Left ventricle myocardium inferior (tissue), 1 donor: ENCODE measurements at regions not wholly inside any gene's neighbourhood (a gene's known extent, or its start where the extent isn't known, plus 50 kb on each side); places are given as distances from the start of the nearest gene placed in this dataset.

Experiments
- DNase-seq: peaks from one replicate; pipeline ENCODE4 v3.0.0-alpha.2; 2020
- H3K27ac ChIP-seq: fragments of 200-600 bp; replicated peaks from 2 replicates; pipeline ENCODE4 v1.8.0; 2021
- H3K27me3 ChIP-seq: fragments of 200-600 bp; 2 replicates; pipeline ENCODE4 v1.8.0; 2021; ENCODE audit warnings: low read depth
- H3K36me3 ChIP-seq: fragments of 200-600 bp; 2 replicates; pipeline ENCODE4 v1.8.0; 2021
- H3K4me1 ChIP-seq: fragments of 200-600 bp; 2 replicates; pipeline ENCODE4 v1.8.0; 2021
- H3K4me3 ChIP-seq: fragments of 200-600 bp; 2 replicates; pipeline ENCODE4 v1.8.0; 2021; ENCODE audit warnings: mild to moderate bottlenecking, moderate library complexity
- H3K9me3 ChIP-seq: fragments of 200-600 bp; replicated peaks from 2 replicates; pipeline ENCODE4 v1.8.0; 2021
- intact Hi-C: fragments of 100-400 bp; cut with micrococcal nuclease; formaldehyde crosslinking; loops from one replicate; pipeline ENCODE4 v1.11.0; 2022
- TF ChIP-seq, protein P1 (sequence below): fragments of 200-600 bp; IDR thresholded peaks from 2 replicates; pipeline ENCODE4 v1.8.0; 2021; ENCODE audit warnings: antibody characterized with exemption, mild to moderate bottlenecking, borderline replicate concordance
- donor health status: DM: no; HTN: yes; CAD: no; lungs with severe emphysema.

DNA sequence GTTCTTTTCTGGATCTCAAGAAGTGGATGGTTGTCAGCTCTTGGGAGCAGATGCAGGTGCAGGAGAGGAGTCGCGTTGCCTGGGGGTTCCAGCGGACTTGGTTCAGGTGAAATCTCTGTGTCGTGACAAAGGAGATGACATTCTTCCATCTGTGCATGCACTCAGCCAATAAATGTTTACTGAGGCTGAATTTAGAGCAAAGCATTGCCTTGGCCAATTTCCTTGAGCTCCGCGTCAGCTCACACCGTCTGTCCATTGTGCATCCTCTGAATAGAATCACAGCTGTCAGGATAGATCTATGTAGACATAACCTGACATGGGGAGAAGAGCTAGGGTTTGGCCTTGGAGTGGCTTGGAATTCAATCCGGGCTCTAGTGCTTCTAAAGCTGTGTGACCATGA is 343.7 kb downstream of the GLRX3 start:
- H3K4me3 ChIP-seq = no peak overlapping the region
- peaks cover 96% of the 10 kb centered on the region for H3K27me3 ChIP-seq
- intact Hi-C loops = no loop called here
- H3K9me3 ChIP-seq = no peaks in the 10 kb centered on the region
- no peak overlapping the region for H3K27ac ChIP-seq
- H3K4me1 ChIP-seq = no peaks in the 10 kb centered on the region
- DNase-seq = no peak
- TF ChIP-seq, protein P1, sequence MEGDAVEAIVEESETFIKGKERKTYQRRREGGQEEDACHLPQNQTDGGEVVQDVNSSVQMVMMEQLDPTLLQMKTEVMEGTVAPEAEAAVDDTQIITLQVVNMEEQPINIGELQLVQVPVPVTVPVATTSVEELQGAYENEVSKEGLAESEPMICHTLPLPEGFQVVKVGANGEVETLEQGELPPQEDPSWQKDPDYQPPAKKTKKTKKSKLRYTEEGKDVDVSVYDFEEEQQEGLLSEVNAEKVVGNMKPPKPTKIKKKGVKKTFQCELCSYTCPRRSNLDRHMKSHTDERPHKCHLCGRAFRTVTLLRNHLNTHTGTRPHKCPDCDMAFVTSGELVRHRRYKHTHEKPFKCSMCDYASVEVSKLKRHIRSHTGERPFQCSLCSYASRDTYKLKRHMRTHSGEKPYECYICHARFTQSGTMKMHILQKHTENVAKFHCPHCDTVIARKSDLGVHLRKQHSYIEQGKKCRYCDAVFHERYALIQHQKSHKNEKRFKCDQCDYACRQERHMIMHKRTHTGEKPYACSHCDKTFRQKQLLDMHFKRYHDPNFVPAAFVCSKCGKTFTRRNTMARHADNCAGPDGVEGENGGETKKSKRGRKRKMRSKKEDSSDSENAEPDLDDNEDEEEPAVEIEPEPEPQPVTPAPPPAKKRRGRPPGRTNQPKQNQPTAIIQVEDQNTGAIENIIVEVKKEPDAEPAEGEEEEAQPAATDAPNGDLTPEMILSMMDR = no peak
- H3K36me3 ChIP-seq = no peaks in the 10 kb centered on the region

DNA sequence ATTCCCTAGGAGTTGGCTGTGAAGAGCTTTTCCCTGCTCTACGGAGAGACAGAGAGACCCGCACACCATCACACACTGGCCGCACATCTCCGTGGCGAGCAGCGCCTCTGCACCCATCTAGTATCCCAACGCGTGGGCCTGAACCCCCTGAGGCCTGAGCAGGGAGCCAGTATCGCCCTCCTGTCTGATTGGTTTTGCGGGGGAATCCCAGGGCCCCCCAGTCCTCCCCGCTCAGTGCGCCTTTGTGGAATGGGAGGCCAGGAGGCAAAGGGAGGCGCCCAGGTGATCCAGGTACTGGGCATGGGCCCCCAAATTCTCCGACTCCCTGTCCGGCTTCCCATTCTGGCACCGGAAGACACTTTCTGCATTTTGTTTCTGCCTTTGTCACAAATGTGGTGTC is 344.3 kb downstream of the GLRX3 start:
- no peaks in the 10 kb centered on the region for H3K36me3 ChIP-seq
- DNase-seq = no peak
- H3K4me3 ChIP-seq = no peak overlapping the region
- peaks cover 98% of the 10 kb centered on the region for H3K27me3 ChIP-seq
- intact Hi-C loops = no loop called here
- no peak overlapping the region for H3K27ac ChIP-seq
- TF ChIP-seq, protein P1 = no peak
- H3K9me3 ChIP-seq = no peaks in the 10 kb centered on the region
- no peaks in the 10 kb centered on the region for H3K4me1 ChIP-seq

DNA sequence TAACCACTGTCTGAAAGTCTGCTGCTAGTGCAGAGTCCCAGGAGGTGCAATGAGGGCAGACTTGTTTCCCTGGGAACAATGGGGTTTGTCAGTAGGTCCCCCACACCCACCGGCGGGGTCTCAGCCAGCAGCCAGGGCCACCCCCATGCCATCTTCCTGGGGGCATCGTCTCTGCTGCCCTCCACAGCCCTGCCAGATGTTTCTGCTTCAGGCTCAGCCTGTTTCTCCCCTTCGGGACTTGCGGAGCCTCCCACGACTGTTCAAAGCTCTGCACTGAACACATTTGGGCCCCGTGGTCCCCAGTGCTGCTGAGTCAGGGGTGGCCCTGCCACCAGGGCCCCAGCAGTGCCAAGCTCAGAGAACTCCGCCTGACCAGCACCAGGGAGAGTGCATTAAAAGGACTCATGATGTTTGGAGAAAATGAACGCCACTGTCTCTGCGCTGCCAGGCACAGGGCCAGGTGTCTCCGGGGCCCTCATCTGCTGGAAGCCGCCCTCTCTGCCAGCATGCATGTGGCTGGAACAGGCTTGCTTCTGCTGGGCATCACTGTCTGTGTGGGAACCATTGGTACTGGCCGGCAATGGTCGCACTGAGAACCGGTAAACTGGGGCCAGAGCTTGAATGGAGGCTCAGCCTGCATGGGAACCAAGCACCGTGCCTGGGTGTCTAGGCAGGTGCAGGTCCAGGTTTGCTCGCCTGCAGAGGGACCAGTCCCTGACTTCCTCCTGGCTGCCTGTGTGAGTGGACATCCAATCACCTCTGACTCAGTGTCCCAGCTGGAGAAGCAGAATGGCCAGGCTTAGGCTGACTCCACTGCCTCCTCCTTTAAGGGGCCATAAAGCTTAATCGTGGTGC is 345.1 kb downstream of the GLRX3 start:
- H3K4me1 ChIP-seq = no peaks in the 10 kb centered on the region
- TF ChIP-seq, protein P1 = no peak
- H3K27ac ChIP-seq = no peak overlapping the region

DNA sequence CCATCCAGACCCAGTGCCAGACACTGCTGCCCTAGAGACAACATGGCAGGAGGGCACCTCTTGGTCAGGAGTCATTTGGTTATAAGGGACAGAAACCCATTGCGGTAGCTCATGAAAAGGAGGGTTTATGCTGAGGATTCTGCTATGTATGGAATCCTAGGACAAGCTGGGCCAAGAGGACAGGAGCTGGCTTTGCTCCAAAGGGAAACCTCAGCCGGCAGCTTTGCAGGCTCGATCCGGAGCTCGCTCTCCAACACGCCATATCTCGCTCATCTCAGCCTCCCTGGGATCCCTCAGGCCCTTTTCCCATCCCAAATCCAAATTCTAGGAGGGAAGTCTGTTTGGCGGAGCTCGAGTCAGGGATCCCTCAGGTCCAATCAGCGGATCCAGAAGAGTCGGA is 345.7 kb downstream of the GLRX3 start:
- no peak for DNase-seq
- TF ChIP-seq, protein P1 = no peak
- Histone ChIP-seq H3K27me3 (peaks cover 93% of the 10 kb centered on the region), H3K27ac (no peak overlapping the region), H3K4me3 (no peak overlapping the region), H3K36me3 (no peaks in the 10 kb centered on the region), H3K9me3 (no peaks in the 10 kb centered on the region), H3K4me1 (no peaks in the 10 kb centered on the region)
- intact Hi-C loops = no loop called here

More for the DNA sequence above, 345.1 kb downstream of the GLRX3 start:
- Histone ChIP-seq H3K4me3 (no peak overlapping the region), H3K36me3 (no peaks in the 10 kb centered on the region), H3K9me3 (no peaks in the 10 kb centered on the region), H3K27me3 (peaks cover 98% of the 10 kb centered on the region)
- intact Hi-C loops = no loop called here
- DNase-seq = no peak

DNA sequence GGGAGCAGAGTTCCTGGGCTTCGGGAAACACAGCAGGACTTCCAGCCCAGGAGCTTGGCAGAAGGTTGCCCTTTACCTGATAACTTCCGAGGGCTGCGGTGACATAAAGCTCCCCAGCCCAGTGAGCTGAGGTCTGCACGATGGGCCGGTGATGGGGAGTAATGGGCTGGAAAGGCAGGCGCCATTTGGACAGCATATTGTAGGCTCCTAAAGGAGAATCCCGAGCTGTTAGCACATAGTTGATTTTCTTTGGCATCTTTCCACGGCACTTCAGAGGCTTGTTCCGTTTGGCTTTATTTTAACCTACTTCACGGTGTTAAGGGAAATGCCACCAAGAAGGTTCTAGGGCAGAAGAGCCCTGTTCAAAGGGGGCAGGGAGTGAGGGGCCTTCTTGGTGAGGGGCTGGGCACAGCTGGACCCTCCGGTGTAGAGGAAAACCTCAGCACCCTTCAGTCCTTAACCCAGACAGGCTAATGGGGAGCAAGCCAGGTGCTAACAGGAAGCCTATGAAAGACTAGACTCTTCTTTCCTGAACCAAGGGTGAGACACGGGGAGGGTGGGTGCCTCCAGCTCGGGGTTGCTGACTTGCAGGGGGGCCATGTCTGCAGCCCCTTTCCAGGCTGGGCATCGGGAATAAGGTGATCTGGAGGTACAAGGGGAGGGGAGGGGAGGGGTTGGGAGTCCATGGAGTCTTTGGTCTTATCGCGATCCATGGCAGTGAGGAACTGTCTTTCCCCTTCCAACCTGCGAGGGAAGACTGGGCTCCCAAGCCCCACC is 347.7 kb downstream of the GLRX3 start:
- peaks cover 74% of the 10 kb centered on the region for H3K27me3 ChIP-seq
- intact Hi-C loops = no loop called here
- TF ChIP-seq, protein P1 = no peak
- DNase-seq = no peak
- H3K4me1 ChIP-seq = no peaks in the 10 kb centered on the region
- H3K9me3 ChIP-seq = no peaks in the 10 kb centered on the region
- no peaks in the 10 kb centered on the region for H3K36me3 ChIP-seq
- H3K4me3 ChIP-seq = no peak overlapping the region
- no peak overlapping the region for H3K27ac ChIP-seq
